Activated T-cell treated with anti-CD3 and anti-CD28 coated beads, Interleukin-2, amount 50 U/mL, for 24 hours (primary cell): ENCODE measurements at regions not wholly inside any gene's neighbourhood (a gene's known extent, or its start where the extent isn't known, plus 50 kb on each side); places are given as distances from the start of the nearest gene placed in this dataset.

Experiments used
- DNase-seq: peaks from one replicate; pipeline ENCODE4 v3.0.0-alpha.2; 2020
- H3K27ac Mint-ChIP-seq: 2 replicates; pipeline ENCODE4 v1.8.0; 2020; ENCODE audit warnings: mild to moderate bottlenecking, mixed read lengths
- H3K27me3 Mint-ChIP-seq: 2 replicates; pipeline ENCODE4 v1.8.0; 2020; ENCODE audit warnings: mixed read lengths
- H3K36me3 Mint-ChIP-seq: 2 replicates; pipeline ENCODE4 v1.8.0; 2020; ENCODE audit warnings: low read depth, mixed read lengths
- H3K4me1 Mint-ChIP-seq: 2 replicates; pipeline ENCODE4 v1.8.0; 2020; ENCODE audit warnings: low read depth, mixed read lengths
- H3K4me3 Mint-ChIP-seq: 2 replicates; pipeline ENCODE4 v1.8.0; 2020; ENCODE audit warnings: mild to moderate bottlenecking, moderate library complexity, mixed read lengths
- H3K9me3 Mint-ChIP-seq: 2 replicates; pipeline ENCODE4 v1.8.0; 2020; ENCODE audit warnings: mixed read lengths

GRCh38 chr2:215521031-215521430 is 85.2 kb upstream of the FN1 start:
- Mint-ChIP-seq H3K27me3 (peaks cover 10% of the 10 kb centered on the region), H3K36me3 (no peaks in the 10 kb centered on the region), H3K9me3 (no peaks in the 10 kb centered on the region), H3K4me3 (no peak overlapping the region), H3K27ac (no peak overlapping the region), H3K4me1 (no peaks in the 10 kb centered on the region)
- no peak for DNase-seq

- peaks cover 6% of the 10 kb centered on the region for H3K27me3 Mint-ChIP-seq
- no peaks in the 10 kb centered on the region for H3K36me3 Mint-ChIP-seq
- no peak for DNase-seq
- H3K9me3 Mint-ChIP-seq, result no peaks in the 10 kb centered on the region
- no peak overlapping the region for H3K27ac Mint-ChIP-seq
- no peak overlapping the region for H3K4me3 Mint-ChIP-seq
- no peaks in the 10 kb centered on the region for H3K4me1 Mint-ChIP-seq
These were observed 81.5 kb upstream of the FN1 start for GRCh38 chr2:215517391-215517790.

GRCh38 chr2:215514516-215514915 is 78.6 kb upstream of the FN1 start:
- Mint-ChIP-seq H3K4me1 (no peaks in the 10 kb centered on the region), H3K36me3 (no peaks in the 10 kb centered on the region), H3K27me3 (peaks cover 6% of the 10 kb centered on the region), H3K9me3 (no peaks in the 10 kb centered on the region), H3K27ac (no peak overlapping the region), H3K4me3 (no peak overlapping the region)
- DNase-seq, result no peak

GRCh38 chr2:215511454-215512346 is 75.8 kb upstream of the FN1 start:
- no peaks in the 10 kb centered on the region for H3K36me3 Mint-ChIP-seq
- no peaks in the 10 kb centered on the region for H3K9me3 Mint-ChIP-seq
- DNase-seq, result no peak
- H3K4me3 Mint-ChIP-seq, result no peak overlapping the region
- no peak overlapping the region for H3K27ac Mint-ChIP-seq
- H3K4me1 Mint-ChIP-seq, result peaks cover 3% of the 10 kb centered on the region
- H3K27me3 Mint-ChIP-seq, result peaks cover 4% of the 10 kb centered on the region

- peaks cover 3% of the 10 kb centered on the region for H3K4me1 Mint-ChIP-seq
- H3K9me3 Mint-ChIP-seq, result no peaks in the 10 kb centered on the region
- H3K4me3 Mint-ChIP-seq, result no peak overlapping the region
- DNase-seq, result no peak
- no peaks in the 10 kb centered on the region for H3K36me3 Mint-ChIP-seq
- H3K27ac Mint-ChIP-seq, result no peak overlapping the region
- peaks cover 4% of the 10 kb centered on the region for H3K27me3 Mint-ChIP-seq
These were observed 72.0 kb upstream of the FN1 start for GRCh38 chr2:215507836-215508235.

- Mint-ChIP-seq H3K27me3 (peaks cover 4% of the 10 kb centered on the region), H3K9me3 (no peaks in the 10 kb centered on the region), H3K4me3 (no peak overlapping the region), H3K27ac (no peak overlapping the region), H3K36me3 (no peaks in the 10 kb centered on the region), H3K4me1 (peaks cover 3% of the 10 kb centered on the region)
- DNase-seq, result no peak
These were observed 71.3 kb upstream of the FN1 start for GRCh38 chr2:215507136-215507535.

GRCh38 chr2:215506604-215506990 is 70.7 kb upstream of the FN1 start:
- H3K27me3 Mint-ChIP-seq, result peaks cover 4% of the 10 kb centered on the region
- no peak overlapping the region for H3K4me3 Mint-ChIP-seq
- peaks cover 3% of the 10 kb centered on the region for H3K4me1 Mint-ChIP-seq
- H3K36me3 Mint-ChIP-seq, result no peaks in the 10 kb centered on the region
- no peak for DNase-seq
- H3K9me3 Mint-ChIP-seq, result no peaks in the 10 kb centered on the region
- H3K27ac Mint-ChIP-seq, result no peak overlapping the region

- DNase-seq, result no peak
- H3K36me3 Mint-ChIP-seq, result no peaks in the 10 kb centered on the region
- no peaks in the 10 kb centered on the region for H3K9me3 Mint-ChIP-seq
- H3K27me3 Mint-ChIP-seq, result peaks cover 4% of the 10 kb centered on the region
- no peak overlapping the region for H3K4me3 Mint-ChIP-seq
- H3K4me1 Mint-ChIP-seq, result peaks cover 3% of the 10 kb centered on the region
- H3K27ac Mint-ChIP-seq, result no peak overlapping the region
These were observed 69.3 kb upstream of the FN1 start for GRCh38 chr2:215505044-215505786.

- Mint-ChIP-seq H3K36me3 (no peaks in the 10 kb centered on the region), H3K4me1 (peaks cover 3% of the 10 kb centered on the region), H3K27me3 (no peaks in the 10 kb centered on the region), H3K4me3 (no peak overlapping the region), H3K27ac (no peak overlapping the region), H3K9me3 (no peaks in the 10 kb centered on the region)
- no peak for DNase-seq
These were observed 68.7 kb upstream of the FN1 start for GRCh38 chr2:215504547-215504946.

- Mint-ChIP-seq H3K27ac (no peak overlapping the region), H3K9me3 (no peaks in the 10 kb centered on the region), H3K27me3 (no peaks in the 10 kb centered on the region), H3K4me3 (no peak overlapping the region), H3K4me1 (peaks cover 3% of the 10 kb centered on the region), H3K36me3 (no peaks in the 10 kb centered on the region)
- no peak for DNase-seq
These were observed 67.5 kb upstream of the FN1 start for GRCh38 chr2:215503381-215503780.

GRCh38 chr2:215500466-215500865 is 64.6 kb upstream of the FN1 start:
- Mint-ChIP-seq H3K4me3 (no peak overlapping the region), H3K4me1 (no peaks in the 10 kb centered on the region), H3K36me3 (no peaks in the 10 kb centered on the region), H3K27me3 (peaks cover 12% of the 10 kb centered on the region), H3K27ac (no peak overlapping the region), H3K9me3 (no peaks in the 10 kb centered on the region)
- no peak for DNase-seq

- H3K36me3 Mint-ChIP-seq, result no peaks in the 10 kb centered on the region
- H3K27me3 Mint-ChIP-seq, result peaks cover 12% of the 10 kb centered on the region
- H3K4me3 Mint-ChIP-seq, result no peak overlapping the region
- H3K4me1 Mint-ChIP-seq, result no peaks in the 10 kb centered on the region
- H3K9me3 Mint-ChIP-seq, result no peaks in the 10 kb centered on the region
- no peak for DNase-seq
- H3K27ac Mint-ChIP-seq, result no peak overlapping the region
These were observed 63.5 kb upstream of the FN1 start for GRCh38 chr2:215499331-215499730.

GRCh38 chr2:215498431-215498830 is 62.6 kb upstream of the FN1 start:
- Mint-ChIP-seq H3K36me3 (no peaks in the 10 kb centered on the region), H3K9me3 (no peaks in the 10 kb centered on the region), H3K4me1 (no peaks in the 10 kb centered on the region), H3K27ac (no peak overlapping the region), H3K4me3 (no peak overlapping the region), H3K27me3 (peaks cover 12% of the 10 kb centered on the region)
- no peak for DNase-seq

GRCh38 chr2:215493376-215493775 is 57.5 kb upstream of the FN1 start:
- H3K36me3 Mint-ChIP-seq, result no peaks in the 10 kb centered on the region
- no peaks in the 10 kb centered on the region for H3K4me1 Mint-ChIP-seq

GRCh38 chr2:215489288-215489848 is 53.5 kb upstream of the FN1 start:
- Mint-ChIP-seq H3K9me3 (no peaks in the 10 kb centered on the region), H3K4me3 (no peak overlapping the region), H3K27me3 (peaks cover 21% of the 10 kb centered on the region), H3K4me1 (no peaks in the 10 kb centered on the region), H3K36me3 (no peaks in the 10 kb centered on the region), H3K27ac (no peak overlapping the region)
- DNase-seq, result no peak

More at GRCh38 chr2:215493376-215493775, 57.5 kb upstream of the FN1 start:
- no peak overlapping the region for H3K27ac Mint-ChIP-seq
- H3K27me3 Mint-ChIP-seq, result peaks cover 26% of the 10 kb centered on the region
- DNase-seq, result no peak
- H3K4me3 Mint-ChIP-seq, result no peak overlapping the region
- H3K9me3 Mint-ChIP-seq, result no peaks in the 10 kb centered on the region
